Stimulated activated CD8-positive, alpha-beta memory T cell treated with anti-CD3 and anti-CD28 coated beads, Interleukin-2, amount 100 ng/mL, for 48 hours (primary cell): ENCODE measurements at regions not wholly inside any gene's neighbourhood (a gene's known extent, or its start where the extent isn't known, plus 50 kb on each side); places are given as distances from the start of the nearest gene placed in this dataset.

ENCODE experiments used
- DNase-seq, 2 donors: peaks; one replicate each; pipeline ENCODE4 v3.0.0-alpha.2; 2020; ENCODE audit warnings: low read depth in 2 of 2

GRCh38 chr9:119086590-119086989 is 282.6 kb downstream of the BRINP1 start:
- no peak for DNase-seq

GRCh38 chr9:119088002-119088547 is 281.2 kb downstream of the BRINP1 start:
- no peak for DNase-seq

DNA sequence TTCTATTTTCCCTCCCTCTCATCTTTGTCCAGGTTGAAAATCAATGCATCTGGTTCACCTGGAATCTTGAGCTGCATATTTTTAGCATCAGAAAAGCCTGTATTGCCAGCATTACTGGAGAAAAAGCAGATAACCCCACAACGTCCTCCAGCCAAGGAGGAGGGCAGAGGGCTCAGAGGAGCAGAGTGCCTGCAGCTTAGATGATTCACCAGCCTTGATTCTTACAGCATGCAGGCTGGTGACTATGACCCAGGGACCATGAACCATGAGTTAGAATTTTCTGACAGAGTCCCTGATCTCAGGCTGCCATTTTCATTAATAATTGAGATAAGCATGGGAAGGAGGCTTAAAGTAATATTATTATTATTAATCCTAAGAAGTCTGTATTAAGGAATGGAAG is 278.2 kb downstream of the BRINP1 start:
- DNase-seq: no peak

DNA sequence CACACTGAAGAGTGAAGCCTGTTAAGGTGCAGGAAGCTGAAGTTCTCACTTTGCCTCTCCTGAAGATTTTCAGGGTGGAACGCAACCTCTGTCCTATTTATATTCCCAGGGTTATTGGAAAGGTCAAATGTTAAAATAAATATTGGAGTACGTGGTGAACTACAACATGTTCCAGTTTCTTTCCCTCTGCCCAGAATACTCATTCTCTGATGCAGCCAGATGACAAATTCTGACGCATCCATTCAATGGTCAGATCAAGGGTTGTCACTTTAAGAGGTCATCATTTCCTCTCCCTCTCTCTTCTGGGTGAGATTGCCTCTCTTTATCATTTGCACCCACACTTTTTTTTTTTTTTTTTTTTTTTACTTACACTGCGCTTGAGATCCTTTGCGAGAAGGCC is 277.1 kb downstream of the BRINP1 start:
- DNase-seq: no peak

DNA sequence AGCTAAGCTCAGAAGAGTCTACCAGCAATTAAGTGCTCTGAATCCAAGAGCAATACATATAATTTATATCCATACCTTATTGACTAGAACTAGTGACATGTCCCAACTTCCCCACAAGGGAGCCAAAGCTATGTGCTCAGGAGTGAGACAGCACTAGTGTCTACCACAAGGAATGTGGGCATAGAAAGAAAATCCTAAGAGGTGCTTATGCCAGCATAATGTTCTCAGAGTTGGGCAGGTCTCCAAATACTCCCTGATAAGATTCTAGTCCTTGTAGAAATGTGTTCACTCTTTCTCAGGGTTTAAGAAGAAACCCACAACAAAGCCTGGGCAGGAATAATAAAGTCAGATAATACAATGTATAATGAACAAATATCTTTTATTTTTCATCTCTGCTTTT is 275.1 kb downstream of the BRINP1 start:
- no peak for DNase-seq

DNA sequence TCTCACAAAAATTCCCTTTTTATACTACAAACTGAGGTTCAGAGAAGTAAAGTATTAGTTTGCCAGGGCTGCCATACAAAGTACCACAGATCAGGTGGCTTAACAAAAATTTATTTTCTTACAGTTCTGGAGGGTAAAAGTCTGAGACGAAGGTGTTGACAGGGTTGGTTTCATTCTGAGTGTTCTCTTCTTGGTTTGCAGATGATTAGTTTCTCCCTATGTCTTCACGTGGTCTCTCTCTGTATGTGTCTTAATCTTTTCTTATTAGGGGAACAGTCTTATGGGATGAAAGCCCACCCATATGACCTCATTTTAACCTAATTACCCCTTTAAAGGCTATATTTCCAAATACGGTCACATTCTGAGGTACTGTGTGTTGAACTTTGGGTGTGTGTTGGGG is 274.2 kb downstream of the BRINP1 start:
- DNase-seq: no peak

DNA sequence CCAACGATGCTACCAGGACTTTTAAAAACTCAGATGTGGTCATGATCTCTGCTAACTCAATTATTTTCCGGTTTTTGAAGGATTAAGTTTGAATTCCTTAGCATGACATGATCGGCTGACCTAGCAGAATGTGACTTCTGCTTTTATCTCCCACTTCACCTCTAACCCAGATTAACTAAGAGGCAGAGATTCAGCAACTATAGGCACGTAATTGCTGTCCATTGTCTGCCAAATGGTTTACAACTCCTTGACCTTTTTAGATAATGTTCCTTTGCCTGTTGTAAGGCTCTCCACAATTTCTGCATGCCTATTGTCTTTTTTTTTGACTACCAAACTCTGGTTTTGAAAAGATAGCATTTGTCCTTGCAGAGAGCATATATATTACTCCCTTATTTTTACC is 268.2 kb downstream of the BRINP1 start:
- DNase-seq: no peak

GRCh38 chr9:119114681-119115080 is 254.6 kb downstream of the BRINP1 start:
- no peak for DNase-seq
